SU-DHL-6 (cell line): ENCODE measurements at regions not wholly inside any gene's neighbourhood (a gene's known extent, or its start where the extent isn't known, plus 50 kb on each side); places are given as distances from the start of the nearest gene placed in this dataset.

Experiments used
- CTCF ChIP-seq: fragments of 200-600 bp; sonication (generic); IDR thresholded peaks from one replicate; pipeline ENCODE4 v1.5.1; 2017; ENCODE audit warnings: antibody characterized with exemption, mild to moderate bottlenecking, low read length, moderate library complexity; ENCODE audit not compliant: insufficient read depth, poor library complexity, severe bottlenecking
- EZH2phosphoT487 ChIP-seq: fragments of 200-600 bp; sonication (generic), shearing (Covaris generic); conservative IDR thresholded peaks from 2 replicates; pipeline ENCODE4 v1.6.1; 2018; ENCODE audit warnings: mild to moderate bottlenecking, antibody characterized with exemption, low read length, moderate library complexity, mixed read lengths

- TF ChIP-seq EZH2phosphoT487 (no peak), CTCF (no peak)
These were observed 192.4 kb downstream of the NUFIP1 start for GRCh38 chr13:44796597-44797490.
